Esophagus squamous epithelium (tissue), 5 donors: ENCODE measurements at regions not wholly inside any gene's neighbourhood (a gene's known extent, or its start where the extent isn't known, plus 50 kb on each side); places are given as distances from the start of the nearest gene placed in this dataset.

ENCODE experiments used
- DNase-seq: peaks from one replicate; lab custom pipeline; 2025; lab: John Stamatoyannopoulos, UW
- H3K27ac ChIP-seq, 4 donors: fragments of 200-600 bp; sonication (generic); one replicate each; pipeline ENCODE4 v1.5.1; 2016 to 2019; ENCODE audit warnings: mild to moderate bottlenecking in 1 of 4
- H3K27me3 ChIP-seq, 4 donors: fragments of 200-600 bp; sonication (generic); 1 replicate in 3 of 4; 2 replicates in 1 of 4; pipeline versions ENCODE4 v1.5.1 to v1.6.0; 2017 to 2021; ENCODE audit warnings: antibody characterized with exemption in 1 of 4
- H3K36me3 ChIP-seq, 3 donors: fragments of 200-600 bp; sonication (generic); one replicate each; pipeline ENCODE4 v1.5.1; 2016 to 2019
- H3K4me1 ChIP-seq, 3 donors: fragments of 200-600 bp; sonication (generic); one replicate each; pipeline ENCODE4 v1.5.1; 2017 to 2019
- H3K4me3 ChIP-seq, 4 donors: fragments of 200-600 bp; sonication (generic); 1 replicate in 3 of 4; 2 replicates in 1 of 4; pipeline ENCODE4 v1.5.1; 2016 to 2019; ENCODE audit warnings: mild to moderate bottlenecking in 2 of 4, moderate library complexity in 1 of 4
- H3K9me3 ChIP-seq, 3 donors: fragments of 200-600 bp; sonication (generic); one replicate each; pipeline ENCODE4 v1.5.1; 2016 to 2019
- CTCF ChIP-seq, 6 experiments: fragments of 450-650 bp in 4 of 6; fragments of 200-600 bp in 2 of 6; sonication (generic) in 2 of 6; IDR thresholded peaks; one replicate each; pipeline ENCODE4 v1.5.1; 2016 to 2019; ENCODE audit warnings: antibody characterized with exemption in 6 of 6, mild to moderate bottlenecking in 4 of 6, moderate library complexity in 4 of 6
- POLR2A ChIP-seq, 4 donors: fragments of 450-650 bp; IDR thresholded peaks; one replicate each; pipeline ENCODE4 v1.6.1; 2017; ENCODE audit warnings: antibody characterized with exemption in 4 of 4, mild to moderate bottlenecking in 4 of 4, moderate library complexity in 3 of 4
- WGBS, 2 donors: methylation state at CpG; one replicate each; pipeline ENCODE4 v1.1.5; 2018; 5-methylcytosine and 5-hydroxymethylcytosine counted together
- intact Hi-C: fragments of 100-400 bp; cut with DNase I; formaldehyde crosslinking; loops from one replicate; pipeline ENCODE4 v1.15.0; 2022
- donor health status: DM: yes; HTN: yes; CAD: no.

- H3K4me1 ChIP-seq: no peaks in the 10 kb centered on the region
- no peak overlapping the region for H3K4me3 ChIP-seq
- TF ChIP-seq CTCF (IDR thresholded peaks at IDR 0.05): no peak
- TF ChIP-seq POLR2A (IDR thresholded peaks at IDR 0.05): no peak
- H3K27ac ChIP-seq: no peak overlapping the region
- intact Hi-C loops: no loop called here
- no peaks in the 10 kb centered on the region for H3K36me3 ChIP-seq
- H3K9me3 ChIP-seq: peaks cover 0 to 23% (median 22%) of the 10 kb centered on the region in 3 donors
- H3K27me3 ChIP-seq: no peaks in the 10 kb centered on the region
- WGBS, 2 donors: 55 to 63% methylated on average over 14 to 15 of the region's 17 CpGs
- DNase-seq: no peak
These were observed 189.1 kb downstream of the GOLGA6L6 start for GRCh38 chr15:20352241-20353200.

GRCh38 chr15:20351448-20351971 lies 190.1 kb downstream of the GOLGA6L6 start:
- Histone ChIP-seq H3K36me3 (no peaks in the 10 kb centered on the region), H3K9me3 (peaks cover 0 to 31% (median 19%) of the 10 kb centered on the region in 3 donors), H3K27me3 (no peaks in the 10 kb centered on the region), H3K4me3 (no peak overlapping the region), H3K27ac (no peak overlapping the region), H3K4me1 (no peaks in the 10 kb centered on the region)
- intact Hi-C loops: no loop called here
- no peak for TF ChIP-seq POLR2A (IDR thresholded peaks at IDR 0.05)
- TF ChIP-seq CTCF (IDR thresholded peaks at IDR 0.05): no peak
- no peak for DNase-seq
- 46 to 64% methylated on average over 7 to 8 of the region's 9 CpGs for WGBS, 2 donors

GRCh38 chr15:20349774-20350498 lies 191.7 kb downstream of the GOLGA6L6 start:
- TF ChIP-seq CTCF (IDR thresholded peaks at IDR 0.05) (no peak), POLR2A (IDR thresholded peaks at IDR 0.05) (no peak)
- DNase-seq: no peak
- Histone ChIP-seq H3K27ac (no peak overlapping the region), H3K4me1 (no peaks in the 10 kb centered on the region), H3K27me3 (no peaks in the 10 kb centered on the region), H3K4me3 (no peak overlapping the region), H3K9me3 (peaks cover 0 to 46% (median 19%) of the 10 kb centered on the region in 3 donors), H3K36me3 (no peaks in the 10 kb centered on the region)
- WGBS, 2 donors: 59 to 74% methylated on average over 9 to 10 of the region's 13 CpGs
- intact Hi-C loops: no loop called here

GRCh38 chr15:20348900-20349773 lies 192.5 kb downstream of the GOLGA6L6 start:
- WGBS, 2 donors: 83 to 86% methylated on average over 10 to 14 of the region's 18 CpGs
- H3K4me3 ChIP-seq: no peak overlapping the region
- H3K27me3 ChIP-seq: no peaks in the 10 kb centered on the region
- no peaks in the 10 kb centered on the region for H3K36me3 ChIP-seq
- intact Hi-C loops: no loop called here
- TF ChIP-seq POLR2A (IDR thresholded peaks at IDR 0.05) (no peak), CTCF (IDR thresholded peaks at IDR 0.05) (no peak)
- no peak overlapping the region for H3K27ac ChIP-seq
- no peaks in the 10 kb centered on the region for H3K4me1 ChIP-seq
- no peak for DNase-seq
- H3K9me3 ChIP-seq: peaks cover 0 to 54% (median 26%) of the 10 kb centered on the region in 3 donors
